Neuronal stem cell (in vitro differentiated cells): ENCODE measurements at regions not wholly inside any gene's neighbourhood (a gene's known extent, or its start where the extent isn't known, plus 50 kb on each side); places are given as distances from the start of the nearest gene placed in this dataset.
"Not testable (repeated sequence)": the region's sequence is repeated elsewhere in the genome, so short reads cannot be mapped to it uniquely, and the experiment has no call there.

ENCODE experiments used
- DNase-seq: peaks from one replicate; pipeline ENCODE4 v3.0.0-alpha.2; 2013; ENCODE audit warnings: low spot score
- H2AFZ ChIP-seq: one replicate; pipeline ENCODE4 v1.6.1; 2013; ENCODE audit warnings: mild to moderate bottlenecking, low read length, inconsistent platforms
- H2AK5ac ChIP-seq: 2 replicates; pipeline ENCODE4 v1.6.1; 2013; ENCODE audit warnings: low read depth, mild to moderate bottlenecking, inconsistent platforms, low read length, moderate library complexity, mixed read lengths
- H2BK120ac ChIP-seq: 2 replicates; pipeline ENCODE4 v1.6.1; 2013; ENCODE audit warnings: low read depth, mild to moderate bottlenecking, inconsistent platforms, low read length, moderate library complexity, mixed read lengths
- H2BK12ac ChIP-seq: one replicate; pipeline ENCODE4 v1.6.1; 2013; ENCODE audit warnings: low read length, inconsistent platforms
- H2BK15ac ChIP-seq: 2 replicates; pipeline ENCODE4 v1.6.1; 2013; ENCODE audit warnings: mild to moderate bottlenecking, low read length, inconsistent platforms, mixed read lengths
- H2BK5ac ChIP-seq: one replicate; pipeline ENCODE4 v1.6.1; 2013; ENCODE audit warnings: inconsistent platforms, mild to moderate bottlenecking, low read length, moderate library complexity
- H3K14ac ChIP-seq: one replicate; pipeline ENCODE4 v1.6.1; 2013; ENCODE audit warnings: low read length, inconsistent platforms
- H3K18ac ChIP-seq: 2 replicates; pipeline ENCODE4 v1.6.1; 2013; ENCODE audit warnings: low read length, inconsistent platforms
- H3K23ac ChIP-seq: 2 replicates; pipeline ENCODE4 v1.6.1; 2013; ENCODE audit warnings: low read depth, mild to moderate bottlenecking, mixed read lengths, low read length, inconsistent platforms; ENCODE audit not compliant: poor library complexity
- H3K27ac ChIP-seq: replicated peaks from 3 replicates; pipeline ENCODE4 v1.5.1; 2013; ENCODE audit warnings: low read length, inconsistent platforms
- H3K27me3 ChIP-seq, 3 experiments: 2 replicates each; pipeline ENCODE4 v1.6.1; 2013; ENCODE audit warnings: low read length in 3 of 3, mild to moderate bottlenecking in 2 of 3, inconsistent platforms in 1 of 3, low read depth in 1 of 3, mixed read lengths in 1 of 3, moderate library complexity in 1 of 3; ENCODE audit not compliant: control insufficient read depth in 3 of 3, insufficient read depth in 3 of 3
- H3K36me3 ChIP-seq, 2 donors: replicated peaks in 1 of 2; 2 replicates each; pipeline ENCODE4 v1.6.1; 2013; ENCODE audit warnings: low read length in 2 of 2; ENCODE audit not compliant: control insufficient read depth in 2 of 2, insufficient read depth in 2 of 2
- H3K4ac ChIP-seq: 2 replicates; pipeline ENCODE4 v1.6.1; 2013; ENCODE audit warnings: inconsistent platforms, mild to moderate bottlenecking, low read length, moderate library complexity
- H3K4me1 ChIP-seq, 2 donors: 1 replicate in 1 of 2; 2 replicates in 1 of 2; pipeline ENCODE4 v1.6.1; 2013; ENCODE audit warnings: low read length in 2 of 2, low read depth in 1 of 2; ENCODE audit not compliant: control insufficient read depth in 2 of 2, insufficient read depth in 1 of 2
- H3K4me2 ChIP-seq: one replicate; pipeline ENCODE4 v1.6.1; 2013; ENCODE audit warnings: mild to moderate bottlenecking, low read length, inconsistent platforms; ENCODE audit not compliant: insufficient read depth, poor library complexity, severe bottlenecking
- H3K4me3 ChIP-seq, 2 donors: 2 replicates each; pipeline ENCODE4 v1.5.1; 2013; ENCODE audit warnings: low read length in 2 of 2, mild to moderate bottlenecking in 2 of 2, inconsistent platforms in 1 of 2, moderate library complexity in 1 of 2
- H3K79me1 ChIP-seq: one replicate; pipeline ENCODE4 v1.6.1; 2013; ENCODE audit warnings: low read depth, mild to moderate bottlenecking, inconsistent platforms, low read length, moderate library complexity
- H3K9ac ChIP-seq: one replicate; pipeline ENCODE4 v1.6.1; 2013; ENCODE audit warnings: mild to moderate bottlenecking, low read depth, low read length, inconsistent platforms; ENCODE audit not compliant: poor library complexity
- H3K9me3 ChIP-seq, 2 donors: replicated peaks in 1 of 2; 2 replicates each; pipeline versions ENCODE3 to v1.6.1; 2013; ENCODE audit warnings: low read length in 2 of 2, mild to moderate bottlenecking in 2 of 2, inconsistent platforms in 1 of 2, low read depth in 1 of 2, mixed read lengths in 1 of 2, moderate library complexity in 1 of 2; ENCODE audit not compliant: control insufficient read depth in 2 of 2, insufficient read depth in 1 of 2
- H4K8ac ChIP-seq: one replicate; pipeline ENCODE4 v1.6.1; 2013; ENCODE audit warnings: low read depth, mild to moderate bottlenecking, inconsistent platforms, low read length, moderate library complexity
- H4K91ac ChIP-seq: one replicate; pipeline ENCODE4 v1.6.1; 2013; ENCODE audit warnings: low read length, low read depth, mild to moderate bottlenecking, inconsistent platforms; ENCODE audit not compliant: poor library complexity
- WGBS, 2 donors: extraction: QIAGEN DNeasy Blood & Tissue Kit; methylation state at CpG; one replicate each; pipeline ENCODE4 v1.1.7; 2013; ENCODE audit warnings: missing lambda C conversion rate in 2 of 2, mixed read lengths in 1 of 2; ENCODE audit not compliant: insufficient read length in 2 of 2, insufficient replicate concordance in 1 of 2; ENCODE audit errors: extremely low coverage in 2 of 2; 5-methylcytosine and 5-hydroxymethylcytosine counted together

DNA sequence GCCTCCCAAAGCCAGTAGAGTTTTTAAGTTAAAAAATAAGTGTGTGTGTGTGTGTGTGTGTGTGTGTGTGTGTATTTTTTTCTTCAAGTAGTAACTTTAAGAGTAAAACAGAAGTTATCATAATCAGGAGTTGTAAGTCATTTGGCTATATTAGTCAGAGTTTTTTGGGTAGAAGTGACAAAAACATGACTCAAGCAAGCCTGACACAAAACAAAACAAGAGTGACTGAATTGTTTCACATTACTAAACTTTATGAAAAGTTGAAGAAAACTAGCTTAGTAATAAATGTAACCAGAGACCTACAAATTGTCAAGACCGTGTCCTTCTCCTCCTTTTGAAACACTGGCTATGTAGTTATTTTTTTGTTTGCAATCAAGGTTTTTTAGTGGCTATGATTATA lies 738.0 kb upstream of the PITX2 start:
- Histone ChIP-seq H2BK5ac (no peak overlapping the region), H4K8ac (no peak overlapping the region), H3K23ac (no peak overlapping the region), H3K9me3 (no peaks in the 10 kb centered on the region), H2AFZ (no peak overlapping the region), H3K27me3 (no peaks in the 10 kb centered on the region), H3K9ac (no peak overlapping the region), H3K14ac (no peak overlapping the region), H3K36me3 (no peaks in the 10 kb centered on the region), H2AK5ac (no peak overlapping the region), H3K27ac (no peak overlapping the region), H3K4me1 (peaks cover 0 to 1% of the 10 kb centered on the region in 2 donors), H3K4ac (no peak overlapping the region), H3K4me3 (no peak overlapping the region), H2BK120ac (no peak overlapping the region), H3K4me2 (no peak overlapping the region), H3K18ac (no peak overlapping the region), H4K91ac (no peak overlapping the region), H2BK15ac (no peak overlapping the region), H3K79me1 (no peaks in the 10 kb centered on the region), H2BK12ac (no peak overlapping the region)
- no CpG with 5 or more reads among the region's 1 CpG for WGBS, 2 donors
- no peak for DNase-seq

DNA sequence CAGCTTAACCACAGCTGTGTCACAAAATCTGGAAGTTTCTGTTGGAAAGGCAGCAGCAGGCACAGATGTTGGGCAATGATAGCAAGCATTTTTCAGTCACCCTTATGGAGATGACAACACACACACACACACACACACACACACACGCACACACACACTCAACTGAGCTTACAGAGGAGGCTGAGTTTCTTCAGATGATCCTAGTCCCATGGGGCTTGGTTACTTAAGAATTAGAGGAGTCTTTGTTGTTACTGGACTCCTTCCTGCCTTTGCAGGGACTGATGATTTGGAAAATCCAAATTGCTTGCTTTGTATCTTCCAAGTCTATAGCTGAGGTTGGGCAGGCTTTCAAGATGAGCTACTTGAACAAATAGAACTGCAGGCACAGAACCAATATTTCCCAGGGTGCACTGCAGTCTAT lies 740.1 kb upstream of the PITX2 start:
- Histone ChIP-seq H3K4me3 (no peak overlapping the region), H3K9ac (peak overlapping the region; percentile 63), H2BK12ac (no peak overlapping the region), H2AK5ac (no peak overlapping the region), H3K27ac (no peak overlapping the region), H2BK120ac (no peak overlapping the region), H3K14ac (no peak overlapping the region), H3K4me2 (no peak overlapping the region), H2BK15ac (no peak overlapping the region), H3K36me3 (no peaks in the 10 kb centered on the region), H4K91ac (no peak overlapping the region), H3K79me1 (no peaks in the 10 kb centered on the region), H2BK5ac (no peak overlapping the region), H3K23ac (no peak overlapping the region), H3K4ac (no peak overlapping the region), H2AFZ (no peak overlapping the region), H3K4me1 (peaks cover 0 to 1% of the 10 kb centered on the region in 2 donors), H3K9me3 (no peaks in the 10 kb centered on the region), H3K18ac (no peak overlapping the region), H3K27me3 (no peaks in the 10 kb centered on the region), H4K8ac (no peak overlapping the region)
- no peak for DNase-seq
- no CpG with 5 or more reads among the region's 1 CpG for WGBS, 2 donors

DNA sequence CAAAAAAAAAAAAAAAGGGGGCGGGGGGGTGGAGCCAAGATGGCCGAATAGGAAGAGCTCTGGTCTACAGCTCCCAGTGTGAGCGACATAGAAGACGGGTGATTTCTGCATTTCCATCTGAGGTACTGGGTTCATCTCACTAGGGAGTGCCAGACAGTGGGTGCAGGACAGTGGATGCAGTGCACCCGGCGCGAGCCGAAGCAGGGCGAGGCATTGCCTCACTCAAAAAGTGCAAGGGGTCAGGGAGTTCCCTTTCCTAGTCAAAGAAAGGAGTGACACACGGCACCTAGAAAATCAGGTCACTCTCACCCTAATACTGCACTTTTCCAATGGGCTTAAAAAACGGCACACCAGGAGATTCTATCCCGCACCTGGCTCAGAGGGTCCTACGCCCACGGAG lies 755.0 kb upstream of the PITX2 start:
- H3K79me1 ChIP-seq, H3K4me3 ChIP-seq, H3K27me3 ChIP-seq, H4K91ac ChIP-seq, H2AFZ ChIP-seq, H3K4ac ChIP-seq, H3K4me1 ChIP-seq, H3K14ac ChIP-seq, H2BK12ac ChIP-seq, H2BK120ac ChIP-seq, H2BK5ac ChIP-seq, H2BK15ac ChIP-seq, DNase-seq, H3K23ac ChIP-seq, H3K36me3 ChIP-seq, H3K4me2 ChIP-seq, H4K8ac ChIP-seq, H3K18ac ChIP-seq, H3K9ac ChIP-seq, H3K9me3 ChIP-seq, H2AK5ac ChIP-seq, H3K27ac ChIP-seq: not testable (repeated sequence)
- WGBS, 2 donors: no CpG with 5 or more reads among the region's 14 CpGs

DNA sequence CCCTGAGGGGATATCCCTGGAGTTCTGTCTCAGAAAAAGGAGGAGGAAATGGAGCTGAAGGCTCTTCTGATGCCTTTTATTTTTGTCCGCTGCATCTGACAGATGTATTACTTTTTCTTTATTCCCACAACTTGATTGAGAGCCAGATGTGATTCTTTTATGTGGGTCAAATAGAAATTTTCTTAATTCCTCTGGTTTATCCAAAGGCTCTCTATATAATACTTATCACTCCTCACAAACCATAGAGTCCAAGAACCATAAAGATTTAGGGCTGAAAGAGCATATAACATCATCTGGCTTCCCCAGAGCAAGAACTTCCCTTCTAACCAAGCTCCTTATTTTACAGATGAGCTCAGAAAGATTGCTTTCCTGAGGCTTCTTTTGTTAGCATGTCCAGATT lies 756.7 kb upstream of the FAM241A start:
- Histone ChIP-seq H3K14ac (no peak overlapping the region), H2BK12ac (no peak overlapping the region)

More for the DNA sequence above, 756.7 kb upstream of the FAM241A start:
- no CpG with 5 or more reads among the region's 1 CpG for WGBS, 2 donors
- no peaks in the 10 kb centered on the region for H3K4me1 ChIP-seq
- H3K4me3 ChIP-seq: no peak overlapping the region
- H3K4ac ChIP-seq: no peak overlapping the region
- no peak overlapping the region for H2BK5ac ChIP-seq
- no peaks in the 10 kb centered on the region for H3K9me3 ChIP-seq
- DNase-seq: no peak
- no peak overlapping the region for H4K91ac ChIP-seq
- no peaks in the 10 kb centered on the region for H3K27me3 ChIP-seq
- H3K27ac ChIP-seq: no peak overlapping the region
- H3K36me3 ChIP-seq: no peaks in the 10 kb centered on the region
- H3K18ac ChIP-seq: no peak overlapping the region
- H4K8ac ChIP-seq: no peak overlapping the region
- H2BK15ac ChIP-seq: no peak overlapping the region
- no peak overlapping the region for H3K9ac ChIP-seq
- no peak overlapping the region for H2AFZ ChIP-seq
- H3K23ac ChIP-seq: no peak overlapping the region
- H2AK5ac ChIP-seq: no peak overlapping the region
- no peaks in the 10 kb centered on the region for H3K79me1 ChIP-seq
- H3K4me2 ChIP-seq: no peak overlapping the region
- no peak overlapping the region for H2BK120ac ChIP-seq
